ENCODE measurements at regions not wholly inside any gene's neighbourhood (a gene's known extent, or its start where the extent isn't known, plus 50 kb on each side); places are given as distances from the start of the nearest gene placed in this dataset.

- no peak overlapping the region for H3K4me2 ChIP-seq (ENCODE audit: low read depth, low read length)
- H3F3A ChIP-seq (ENCODE audit: insufficient read depth, low read length) = no peaks in the 10 kb centered on the region
- no peak for TF ChIP-seq CTCF (IDR thresholded peaks at IDR 0.05; ENCODE audit: low read length)
- TF ChIP-seq EZH2 (optimal IDR thresholded peaks at IDR 0.05; ENCODE audit: low read depth, low read length) = no peak
- no peak for TF ChIP-seq EZH2phosphoT487 (IDR thresholded peaks at IDR 0.05; ENCODE audit: low read length)
- no peaks in the 10 kb centered on the region for H4K20me1 ChIP-seq (ENCODE audit: insufficient read depth, low read length)
- no peak overlapping the region for H3K9ac ChIP-seq (ENCODE audit: low read length)
- no peaks in the 10 kb centered on the region for H3K4me1 ChIP-seq (ENCODE audit: low read length)
- no peak overlapping the region for H3K27ac ChIP-seq (ENCODE audit: low read length)
- H3K79me2 ChIP-seq (ENCODE audit: low read length) = no peaks in the 10 kb centered on the region
- no peak overlapping the region for H2AFZ ChIP-seq (ENCODE audit: low read length)
- no peak for DNase-seq
- no peaks in the 10 kb centered on the region for H3K27me3 ChIP-seq (replicated peaks; ENCODE audit: insufficient read depth, low read length)
- no peaks in the 10 kb centered on the region for H3K36me3 ChIP-seq (replicated peaks; ENCODE audit: insufficient read depth, low read length)
- no peak overlapping the region for H3K4me3 ChIP-seq (ENCODE audit: low read length)
- H3K9me2 ChIP-seq (replicated peaks; ENCODE audit: insufficient read depth, low read length) = no peaks in the 10 kb centered on the region
- no peaks in the 10 kb centered on the region for H3K9me3 ChIP-seq (replicated peaks; ENCODE audit: insufficient read depth, low read length)
These were observed 216.1 kb downstream of the QKI start for GRCh38 chr6:163630572-163630971.

GRCh38 chr6:163630096-163630495, 215.6 kb downstream of the QKI start:
- no peaks in the 10 kb centered on the region for H3K27me3 ChIP-seq (replicated peaks; ENCODE audit: insufficient read depth, low read length)
- no peaks in the 10 kb centered on the region for H4K20me1 ChIP-seq (ENCODE audit: insufficient read depth, low read length)
- no peak overlapping the region for H2AFZ ChIP-seq (ENCODE audit: low read length)
- no peak overlapping the region for H3K9ac ChIP-seq (ENCODE audit: low read length)
- TF ChIP-seq EZH2phosphoT487 (IDR thresholded peaks at IDR 0.05; ENCODE audit: low read length) (no peak), EZH2 (optimal IDR thresholded peaks at IDR 0.05; ENCODE audit: low read depth, low read length) (no peak), CTCF (IDR thresholded peaks at IDR 0.05; ENCODE audit: low read length) (no peak)
- H3K4me1 ChIP-seq (ENCODE audit: low read length) = no peaks in the 10 kb centered on the region
- H3K4me3 ChIP-seq (ENCODE audit: low read length) = no peak overlapping the region
- no peak overlapping the region for H3K27ac ChIP-seq (ENCODE audit: low read length)
- no peak for DNase-seq
- no peaks in the 10 kb centered on the region for H3K9me3 ChIP-seq (replicated peaks; ENCODE audit: insufficient read depth, low read length)
- no peaks in the 10 kb centered on the region for H3F3A ChIP-seq (ENCODE audit: insufficient read depth, low read length)
- H3K79me2 ChIP-seq (ENCODE audit: low read length) = no peaks in the 10 kb centered on the region
- H3K9me2 ChIP-seq (replicated peaks; ENCODE audit: insufficient read depth, low read length) = no peaks in the 10 kb centered on the region
- H3K4me2 ChIP-seq (ENCODE audit: low read depth, low read length) = no peak overlapping the region
- no peaks in the 10 kb centered on the region for H3K36me3 ChIP-seq (replicated peaks; ENCODE audit: insufficient read depth, low read length)

Data from MM.1S (cell line).